Dermis microvascular lymphatic vessel endothelial cell (primary cell): ENCODE measurements at regions not wholly inside any gene's neighbourhood (a gene's known extent, or its start where the extent isn't known, plus 50 kb on each side); places are given as distances from the start of the nearest gene placed in this dataset.

Source experiments
- DNase-seq, 2 donors: peaks; one replicate each; pipeline versions ENCODE4 v3.0.0 to v3.0.0-alpha.2; 2010; ENCODE audit warnings: low read depth in 2 of 2

GRCh38 chr5:29715167-29715566, 1478.3 kb upstream of the CDH6 start:
- no peak for DNase-seq

GRCh38 chr5:29702875-29703274, 1490.6 kb upstream of the CDH6 start:
- no peak for DNase-seq

DNA sequence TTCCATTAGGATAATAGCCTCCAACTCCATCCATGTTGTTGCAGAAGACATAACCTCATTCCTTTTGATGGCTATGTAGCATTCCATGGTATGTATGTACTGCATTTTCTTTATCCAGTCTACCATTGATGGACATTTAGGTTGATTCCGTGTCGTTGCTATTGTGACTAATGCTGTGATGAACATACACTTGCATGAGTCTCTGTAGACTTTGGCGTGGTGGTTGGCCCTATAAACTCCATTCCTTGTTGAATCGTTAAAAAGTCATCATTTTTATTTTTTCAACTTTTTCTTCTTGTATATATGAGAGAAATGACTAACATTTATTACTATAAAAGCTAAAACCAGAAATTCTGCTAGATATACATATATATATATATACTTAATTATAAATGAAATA, 1491.9 kb upstream of the CDH6 start:
- no peak for DNase-seq

GRCh38 chr5:29697785-29698414, 1495.6 kb upstream of the CDH6 start:
- DNase-seq, result no peak

DNA sequence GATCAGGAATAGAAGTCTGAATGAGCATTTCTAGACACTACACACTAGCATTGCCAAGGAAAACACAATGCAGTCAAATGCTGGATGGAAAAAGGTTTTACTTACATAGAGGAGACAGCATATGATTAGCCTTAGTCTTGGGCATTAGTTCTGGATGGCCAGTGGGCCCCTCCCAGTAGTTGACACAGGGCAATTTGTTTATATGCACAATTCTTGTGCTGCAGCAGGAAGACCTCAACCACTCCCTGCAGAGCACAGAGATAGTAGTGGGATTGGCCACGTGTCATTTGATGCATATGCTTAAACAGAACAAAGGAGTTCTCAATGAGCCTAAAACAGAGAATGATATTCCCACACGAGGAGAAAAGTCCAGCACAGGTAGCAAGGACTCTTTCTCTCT, 1496.2 kb upstream of the CDH6 start:
- DNase-seq, result no peak

- DNase-seq, result no peak
These were observed 1520.8 kb upstream of the CDH6 start for GRCh38 chr5:29672678-29673077.

GRCh38 chr5:29662876-29663275, 1530.6 kb upstream of the CDH6 start:
- DNase-seq, result no peak

- no peak for DNase-seq
These were observed 1538.5 kb upstream of the CDH6 start for GRCh38 chr5:29654954-29655353.

- DNase-seq, result no peak
These were observed 1544.2 kb upstream of the CDH6 start for GRCh38 chr5:29649321-29649720.

DNA sequence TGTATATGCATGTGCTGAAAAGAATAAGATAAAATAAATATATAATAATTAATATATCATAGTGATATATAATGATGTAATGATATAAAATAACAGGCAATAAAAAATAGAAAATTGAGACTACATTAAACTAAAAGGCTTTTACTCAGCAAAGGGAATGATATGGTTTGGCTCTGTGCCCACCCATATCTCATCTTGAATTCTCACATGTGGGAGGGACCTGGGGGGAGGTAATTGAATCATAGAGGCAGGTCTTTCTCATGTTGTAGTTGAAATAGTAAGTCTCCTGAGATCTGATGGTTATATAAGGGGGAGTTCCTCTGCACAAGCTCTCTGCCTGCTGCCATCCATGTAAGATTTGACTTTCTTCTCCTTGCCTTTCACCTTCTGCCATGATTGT, 1550.9 kb upstream of the CDH6 start:
- no peak for DNase-seq

DNA sequence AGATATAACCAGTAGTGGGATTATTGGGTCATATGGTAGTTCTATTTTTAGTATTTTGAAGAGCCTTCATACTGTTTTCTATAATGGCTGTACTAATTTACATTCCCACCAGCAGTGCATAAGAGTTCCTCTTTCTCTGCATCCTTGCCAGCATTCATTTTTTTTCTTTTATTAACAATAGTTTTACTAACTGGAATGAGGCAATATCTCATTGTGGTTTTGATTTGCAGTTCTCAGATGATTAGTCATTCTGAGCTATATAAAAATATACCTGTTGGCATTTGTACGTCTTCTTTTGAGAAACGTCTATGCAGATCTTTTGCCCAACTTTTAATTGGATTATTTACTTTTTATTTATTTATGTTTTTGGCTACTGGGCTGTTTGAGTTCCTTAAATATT, 1579.3 kb upstream of the CDH6 start:
- DNase-seq, result no peak

- no peak for DNase-seq
These were observed 1605.2 kb upstream of the CDH6 start for GRCh38 chr5:29588236-29588635.

GRCh38 chr5:29587832-29588231, 1605.7 kb upstream of the CDH6 start:
- no peak for DNase-seq

GRCh38 chr5:29568028-29568427, 1625.5 kb upstream of the CDH6 start:
- no peak for DNase-seq

- no peak for DNase-seq
These were observed 1631.9 kb upstream of the CDH6 start for GRCh38 chr5:29561564-29561963.

DNA sequence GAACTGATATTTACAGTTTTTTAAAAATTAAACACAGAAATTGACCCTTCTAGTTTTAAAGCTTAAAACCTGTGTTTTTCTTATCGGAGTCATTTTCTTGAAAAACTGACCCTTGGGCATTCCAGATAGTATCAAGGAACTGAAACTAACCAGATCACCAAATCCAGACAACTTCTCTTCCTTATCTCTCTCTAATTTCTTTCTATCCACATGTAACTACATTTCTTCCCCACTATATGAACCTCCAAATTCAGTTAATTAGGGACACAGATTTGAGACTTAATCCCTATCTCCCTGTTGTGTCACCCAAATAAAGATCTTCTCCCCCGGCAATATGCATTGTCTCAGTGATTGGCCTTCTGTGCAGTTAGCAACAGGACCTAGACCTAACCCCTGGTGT, 1643.0 kb upstream of the CDH6 start:
- no peak for DNase-seq

DNA sequence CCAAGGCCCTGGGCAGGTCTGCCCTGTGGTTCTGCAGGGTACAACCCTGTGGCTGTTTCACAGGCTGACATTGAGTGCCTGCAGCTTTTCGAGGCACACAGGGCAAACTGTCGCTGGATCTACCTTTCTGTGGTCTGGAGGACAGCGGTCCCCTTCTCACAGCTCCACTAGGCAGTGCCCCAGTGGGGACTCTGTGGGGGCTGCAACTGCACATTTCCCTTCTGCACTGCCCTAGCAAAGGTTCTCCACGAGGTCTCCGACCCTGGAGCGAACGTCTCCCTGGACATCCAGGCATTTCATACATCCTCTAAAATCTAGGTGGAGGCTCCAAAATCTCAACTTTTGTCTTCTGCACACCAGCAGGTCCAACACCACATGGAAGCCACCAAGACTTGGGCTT, 1645.2 kb upstream of the CDH6 start:
- DNase-seq, result no peak

GRCh38 chr5:29547236-29547865, 1646.1 kb upstream of the CDH6 start:
- DNase-seq, result no peak

DNA sequence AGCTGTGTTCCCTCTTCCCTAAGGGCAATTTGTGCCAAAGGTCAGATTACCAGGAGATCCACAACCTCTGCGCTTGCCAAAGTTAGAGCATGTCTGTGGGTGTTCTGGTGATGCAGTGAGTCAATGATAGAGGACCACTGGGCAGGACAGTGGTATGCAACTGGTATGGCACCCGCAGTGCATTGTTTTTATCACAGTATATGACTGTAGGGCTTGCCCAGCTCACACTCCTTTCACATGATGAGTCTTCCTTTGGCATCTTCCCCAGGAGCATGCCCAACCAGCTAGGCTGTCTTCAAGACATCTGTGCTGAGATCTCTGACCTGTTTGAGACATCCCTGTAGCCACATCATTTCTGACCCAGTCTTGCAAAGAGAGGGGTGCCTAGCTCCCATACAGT, 1650.0 kb upstream of the CDH6 start:
- DNase-seq, result no peak

DNA sequence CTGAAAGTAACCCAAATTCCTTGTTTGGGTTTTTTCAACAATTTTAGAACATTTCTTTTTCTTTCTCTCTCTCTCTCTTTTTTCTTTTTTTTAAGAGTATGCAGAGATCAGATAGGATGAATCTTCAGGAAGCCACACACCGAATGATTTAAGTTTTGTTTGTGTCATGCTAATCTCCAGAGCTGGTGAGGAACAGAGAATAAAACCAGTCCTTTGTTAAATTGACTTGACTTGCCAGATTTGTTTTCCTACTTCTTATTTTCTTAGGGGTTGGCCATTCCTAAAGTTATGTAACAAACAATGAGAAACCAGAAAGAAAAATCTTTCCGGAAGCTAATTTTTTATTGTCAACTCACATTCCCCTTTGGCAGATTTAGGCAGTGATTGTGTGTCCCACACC, 1669.3 kb upstream of the CDH6 start:
- no peak for DNase-seq

DNA sequence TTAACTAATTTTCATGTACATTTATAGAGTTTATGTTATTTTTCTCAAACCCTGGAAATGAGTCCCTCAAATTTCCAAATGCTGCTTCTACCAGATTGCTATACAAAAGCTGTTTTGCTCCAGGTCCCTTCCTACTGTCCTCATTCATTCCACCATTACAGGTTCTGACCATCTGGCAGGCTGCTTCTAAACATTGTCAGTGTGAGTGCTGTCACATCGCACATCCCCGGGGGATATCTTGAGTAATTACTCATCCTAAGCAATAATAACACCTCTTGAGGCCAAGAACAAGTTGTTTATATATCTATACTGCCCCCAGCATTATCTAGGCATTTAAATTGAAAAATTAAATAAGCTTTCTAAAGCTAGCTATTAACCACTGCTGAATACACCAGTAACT, 1675.3 kb upstream of the CDH6 start:
- DNase-seq, result no peak

DNA sequence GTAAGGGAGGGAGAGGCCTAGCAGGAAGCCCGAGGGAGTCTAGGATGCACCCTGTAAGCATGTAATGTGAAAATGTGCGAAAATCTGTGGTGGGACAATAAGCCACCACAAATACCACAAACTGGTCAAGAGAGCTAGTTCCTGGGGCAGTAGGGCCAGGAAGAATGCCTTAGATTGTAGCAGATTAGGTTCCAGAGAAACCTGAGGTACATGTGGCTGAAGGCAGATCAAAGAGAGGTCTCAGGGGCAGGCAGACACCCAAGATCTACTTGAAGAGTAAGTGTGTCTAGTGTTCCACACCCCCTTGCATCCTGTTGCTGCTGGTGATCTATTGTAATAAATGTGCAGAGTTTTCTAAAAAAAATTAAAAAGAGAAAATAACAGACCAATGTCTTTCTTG, 1677.3 kb upstream of the CDH6 start:
- no peak for DNase-seq

GRCh38 chr5:29508131-29508530, 1685.4 kb upstream of the CDH6 start:
- no peak for DNase-seq

DNA sequence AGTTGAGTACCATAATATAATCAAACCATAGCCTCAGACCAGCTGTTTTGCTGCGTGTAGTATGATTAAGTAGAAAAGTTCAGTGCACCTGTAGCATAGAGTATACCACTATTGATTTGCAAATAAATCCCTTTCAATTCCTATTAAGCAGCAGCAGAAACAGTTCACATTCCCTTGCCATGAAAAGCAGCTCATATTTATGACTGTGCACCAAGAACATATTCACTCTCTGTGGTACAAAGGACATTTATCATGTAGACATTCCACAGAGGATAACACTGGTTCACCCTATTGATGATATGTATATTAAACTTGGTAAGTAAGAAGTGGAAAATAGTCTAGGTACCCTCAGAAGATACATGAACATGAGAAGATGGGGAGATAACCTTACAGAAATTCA, 1689.1 kb upstream of the CDH6 start:
- DNase-seq, result no peak
